Caco-2 (cell line): ENCODE measurements at regions not wholly inside any gene's neighbourhood (a gene's known extent, or its start where the extent isn't known, plus 50 kb on each side); places are given as distances from the start of the nearest gene placed in this dataset.

Experiments used
- BruUV-seq: library from RNA; stranded (reverse); fragments of 400-500 nt; replicated peaks from 2 replicates; lab custom pipeline; 2021; lab: Mats Ljungman, UMichigan
- CTCF ChIA-PET: fragments of 300-600 bp; sonication (Branson Sonifier 250); formaldehyde crosslinking; loops from one replicate; lab custom pipeline; 2022; ENCODE audit warnings: antibody characterized with exemption; lab: Charles Lee
- POLR2A ChIA-PET: fragments of 300-600 bp; sonication (Branson Sonifier 250); formaldehyde crosslinking; loops from one replicate; lab custom pipeline; 2022; ENCODE audit warnings: antibody characterized with exemption; lab: Charles Lee
- DNase-seq, 2 experiments: peaks; one replicate each; pipeline versions ENCODE4 v3.0.0 to v3.0.0-alpha.2; 2020 to 2022
- H3K27me3 ChIP-seq: replicated peaks from 2 replicates; pipeline ENCODE4 v1.6.0; 2011; ENCODE audit warnings: low read length; ENCODE audit not compliant: control insufficient read depth, insufficient read depth
- H3K36me3 ChIP-seq: 2 replicates; pipeline ENCODE4 v1.5.1; 2011; ENCODE audit warnings: low read length; ENCODE audit not compliant: control insufficient read depth, insufficient read depth
- H3K4me1 ChIP-seq: fragments of 250-450 bp; sonication (Bioruptor Pico); 2 replicates; pipeline ENCODE4 v1.5.1; 2020; ENCODE audit warnings: mild to moderate bottlenecking
- H3K4me3 ChIP-seq: 2 replicates; pipeline ENCODE4 v1.5.1; 2011; ENCODE audit warnings: low read depth, mild to moderate bottlenecking, control low read depth, low read length
- H3K9me3 ChIP-seq: fragments of 250-450 bp; sonication (Bioruptor Pico); 2 replicates; pipeline ENCODE4 v1.5.1; 2020; ENCODE audit warnings: mild to moderate bottlenecking, moderate library complexity
- H3K27ac Mint-ChIP-seq: one replicate; pipeline ENCODE4 v1.8.0; 2022; ENCODE audit warnings: mixed read lengths; ENCODE audit not compliant: unreplicated experiment
- H3K27me3 Mint-ChIP-seq: one replicate; pipeline ENCODE4 v1.8.0; 2022; ENCODE audit warnings: mixed read lengths; ENCODE audit not compliant: insufficient read depth, unreplicated experiment
- H3K36me3 Mint-ChIP-seq: one replicate; pipeline ENCODE4 v1.8.0; 2022; ENCODE audit warnings: mild to moderate bottlenecking, mixed read lengths; ENCODE audit not compliant: insufficient read depth, unreplicated experiment
- H3K4me1 Mint-ChIP-seq: one replicate; pipeline ENCODE4 v1.8.0; 2022; ENCODE audit warnings: low read depth, mixed read lengths; ENCODE audit not compliant: unreplicated experiment
- H3K4me3 Mint-ChIP-seq: one replicate; pipeline ENCODE4 v1.8.0; 2022; ENCODE audit warnings: mild to moderate bottlenecking, moderate library complexity, mixed read lengths; ENCODE audit not compliant: unreplicated experiment
- H3K9me3 Mint-ChIP-seq: one replicate; pipeline ENCODE4 v1.8.0; 2022; ENCODE audit warnings: mixed read lengths; ENCODE audit not compliant: unreplicated experiment
- intact Hi-C: fragments of 100-400 bp; cut with micrococcal nuclease; formaldehyde crosslinking; loops from one replicate; pipeline ENCODE4 v1.10.0; 2022; ENCODE audit not compliant: unreplicated experiment
- TF ChIP-seq, protein P1 (sequence below), 2 experiments: fragments of 200-600 bp in 1 of 2; IDR thresholded peaks; 1 replicate in 1 of 2; 2 replicates in 1 of 2; pipeline versions ENCODE4 v1.5.1 to v1.8.0; 2011 to 2022; ENCODE audit warnings: antibody characterized with exemption in 1 of 2, control low read depth in 1 of 2, inconsistent platforms in 1 of 2, low read depth in 1 of 2, low read length in 1 of 2, mild to moderate bottlenecking in 1 of 2, moderate library complexity in 1 of 2; ENCODE audit not compliant: insufficient read depth in 1 of 2, severe bottlenecking in 1 of 2, unreplicated experiment in 1 of 2

DNA sequence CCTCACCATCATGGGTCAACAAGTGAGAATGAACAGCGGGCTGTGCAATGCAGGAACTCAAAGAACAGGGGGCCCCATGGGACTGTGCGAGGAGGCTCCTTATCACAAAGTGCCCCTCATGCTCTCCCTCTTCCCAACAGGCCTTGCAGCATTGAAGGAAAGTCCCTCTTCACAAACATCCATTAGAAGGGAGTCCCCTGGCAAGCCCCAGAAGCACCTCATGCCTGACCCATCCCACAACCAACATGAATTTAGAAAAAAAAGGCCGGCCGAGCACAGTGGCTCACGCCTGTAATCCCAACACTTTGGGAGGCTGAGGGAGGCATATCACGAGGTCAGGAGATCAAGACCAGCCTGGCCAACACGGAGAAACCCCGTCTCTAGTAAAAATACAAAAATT is 122.6 kb upstream of the FSTL4 start:
- H3K4me1 Mint-ChIP-seq: peaks cover 9% of the 10 kb centered on the region
- intact Hi-C loops: no loop called here
- CTCF ChIA-PET: no interaction called here

DNA sequence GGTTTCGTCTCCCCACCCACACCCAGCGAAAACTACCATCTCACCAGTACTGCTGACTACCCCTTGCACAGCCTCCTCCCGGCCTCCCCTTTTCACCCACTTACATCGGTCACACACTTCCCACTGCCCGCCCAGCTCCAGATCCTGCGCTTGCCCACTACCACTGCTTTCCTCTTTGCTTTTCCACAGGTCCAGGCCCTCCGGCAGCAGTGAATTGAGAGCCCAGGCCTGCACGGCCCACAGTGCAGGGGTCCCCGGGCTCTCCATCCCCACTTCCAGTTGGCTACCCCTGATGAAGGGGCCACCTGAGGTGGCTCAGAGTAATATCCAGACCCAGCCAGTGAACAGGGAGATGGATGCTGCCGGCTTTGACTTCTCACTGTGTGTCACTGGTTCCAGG is 120.2 kb upstream of the FSTL4 start:
- TF ChIP-seq, protein P1, sequence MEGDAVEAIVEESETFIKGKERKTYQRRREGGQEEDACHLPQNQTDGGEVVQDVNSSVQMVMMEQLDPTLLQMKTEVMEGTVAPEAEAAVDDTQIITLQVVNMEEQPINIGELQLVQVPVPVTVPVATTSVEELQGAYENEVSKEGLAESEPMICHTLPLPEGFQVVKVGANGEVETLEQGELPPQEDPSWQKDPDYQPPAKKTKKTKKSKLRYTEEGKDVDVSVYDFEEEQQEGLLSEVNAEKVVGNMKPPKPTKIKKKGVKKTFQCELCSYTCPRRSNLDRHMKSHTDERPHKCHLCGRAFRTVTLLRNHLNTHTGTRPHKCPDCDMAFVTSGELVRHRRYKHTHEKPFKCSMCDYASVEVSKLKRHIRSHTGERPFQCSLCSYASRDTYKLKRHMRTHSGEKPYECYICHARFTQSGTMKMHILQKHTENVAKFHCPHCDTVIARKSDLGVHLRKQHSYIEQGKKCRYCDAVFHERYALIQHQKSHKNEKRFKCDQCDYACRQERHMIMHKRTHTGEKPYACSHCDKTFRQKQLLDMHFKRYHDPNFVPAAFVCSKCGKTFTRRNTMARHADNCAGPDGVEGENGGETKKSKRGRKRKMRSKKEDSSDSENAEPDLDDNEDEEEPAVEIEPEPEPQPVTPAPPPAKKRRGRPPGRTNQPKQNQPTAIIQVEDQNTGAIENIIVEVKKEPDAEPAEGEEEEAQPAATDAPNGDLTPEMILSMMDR (IDR thresholded peaks at IDR 0.05; ENCODE audit: insufficient read depth in 1 of 2, low read depth in 1 of 2, low read length in 1 of 2, severe bottlenecking in 1 of 2, unreplicated experiment in 1 of 2): no peak
- Mint-ChIP-seq H3K9me3 (peaks cover 30% of the 10 kb centered on the region), H3K36me3 (no peaks in the 10 kb centered on the region), H3K4me1 (peaks cover 9% of the 10 kb centered on the region), H3K4me3 (no peak overlapping the region), H3K27me3 (peaks cover 7% of the 10 kb centered on the region), H3K27ac (no peak overlapping the region)
- Histone ChIP-seq H3K9me3 (0 out of 2 replicates have a peak, but pooled peaks cover 4% of the 10 kb centered on the region), H3K4me1 (peaks cover 5% of the 10 kb centered on the region), H3K4me3 (no peak overlapping the region), H3K27me3 (no peaks in the 10 kb centered on the region), H3K36me3 (no peaks in the 10 kb centered on the region)
- intact Hi-C loops: no loop called here
- ChIA-PET CTCF (no interaction called here), POLR2A (no interaction called here)
- BruUV-seq: no TSS peak
- no peak for DNase-seq

More for the DNA sequence above, 122.6 kb upstream of the FSTL4 start:
- no peak for DNase-seq
- Mint-ChIP-seq H3K9me3 (peaks cover 12% of the 10 kb centered on the region), H3K36me3 (no peaks in the 10 kb centered on the region), H3K27me3 (no peaks in the 10 kb centered on the region), H3K4me3 (no peak overlapping the region), H3K27ac (no peak overlapping the region)
- Histone ChIP-seq H3K4me3 (no peak overlapping the region), H3K9me3 (0 out of 2 replicates have a peak, but pooled peaks cover 3% of the 10 kb centered on the region), H3K36me3 (no peaks in the 10 kb centered on the region), H3K27me3 (no peaks in the 10 kb centered on the region), H3K4me1 (peaks cover 5% of the 10 kb centered on the region)
- TF ChIP-seq, protein P1 (IDR thresholded peaks at IDR 0.05; ENCODE audit: insufficient read depth in 1 of 2, low read depth in 1 of 2, low read length in 1 of 2, severe bottlenecking in 1 of 2, unreplicated experiment in 1 of 2): no peak
- POLR2A ChIA-PET: no interaction called here
- no TSS peak for BruUV-seq

DNA sequence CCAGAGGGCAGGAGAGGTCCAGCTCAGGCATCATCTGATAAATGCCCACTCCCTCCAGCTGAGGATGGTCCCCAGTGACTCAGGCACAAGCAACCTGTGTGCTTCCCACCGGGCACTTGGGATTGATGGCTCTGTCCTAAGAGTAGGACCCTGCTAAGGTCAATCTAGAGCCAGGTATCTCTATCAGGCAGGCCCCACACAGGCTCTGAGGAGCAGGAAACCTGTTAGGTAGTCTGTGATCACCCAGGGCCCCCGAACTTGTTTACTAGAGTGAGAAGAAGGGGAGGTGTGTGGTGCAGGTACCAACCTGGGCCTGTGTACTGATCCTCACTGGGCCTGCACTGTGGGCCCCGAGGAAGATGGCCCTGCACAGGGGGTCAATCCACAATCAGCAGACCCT is 119.6 kb upstream of the FSTL4 start:
- Mint-ChIP-seq H3K27ac (no peak overlapping the region), H3K4me3 (no peak overlapping the region), H3K36me3 (no peaks in the 10 kb centered on the region), H3K9me3 (peaks cover 30% of the 10 kb centered on the region), H3K4me1 (peaks cover 9% of the 10 kb centered on the region), H3K27me3 (peaks cover 7% of the 10 kb centered on the region)
- peaks cover 5% of the 10 kb centered on the region for H3K4me1 ChIP-seq
- H3K4me3 ChIP-seq: no peak overlapping the region
- H3K27me3 ChIP-seq: no peaks in the 10 kb centered on the region
- ChIA-PET POLR2A (no interaction called here), CTCF (no interaction called here)
- H3K36me3 ChIP-seq: no peaks in the 10 kb centered on the region
- intact Hi-C loops: no loop called here
- H3K9me3 ChIP-seq: 0 out of 2 replicates have a peak, but pooled peaks cover 4% of the 10 kb centered on the region
- no peak for DNase-seq
- TF ChIP-seq, protein P1 (IDR thresholded peaks at IDR 0.05; ENCODE audit: insufficient read depth in 1 of 2, low read depth in 1 of 2, low read length in 1 of 2, severe bottlenecking in 1 of 2, unreplicated experiment in 1 of 2): no peak
- no TSS peak for BruUV-seq
